DMS53 (cell line): ENCODE measurements at regions not wholly inside any gene's neighbourhood (a gene's known extent, or its start where the extent isn't known, plus 50 kb on each side); places are given as distances from the start of the nearest gene placed in this dataset.

Experiments
- DNase-seq: peaks from one replicate; lab custom pipeline; 2025; lab: John Stamatoyannopoulos, UW

GRCh38 chr2:6657136-6657535 is 208.6 kb downstream of the CMPK2 start:
- DNase-seq = no peak

- DNase-seq = no peak
These were observed 207.9 kb downstream of the CMPK2 start for GRCh38 chr2:6657855-6658254.

GRCh38 chr2:6664332-6665061 is 201.2 kb downstream of the CMPK2 start:
- DNase-seq = no peak

- no peak for DNase-seq
These were observed 200.3 kb downstream of the CMPK2 start for GRCh38 chr2:6665093-6666045.

GRCh38 chr2:6667326-6667725 is 198.4 kb downstream of the CMPK2 start:
- DNase-seq = no peak

DNA sequence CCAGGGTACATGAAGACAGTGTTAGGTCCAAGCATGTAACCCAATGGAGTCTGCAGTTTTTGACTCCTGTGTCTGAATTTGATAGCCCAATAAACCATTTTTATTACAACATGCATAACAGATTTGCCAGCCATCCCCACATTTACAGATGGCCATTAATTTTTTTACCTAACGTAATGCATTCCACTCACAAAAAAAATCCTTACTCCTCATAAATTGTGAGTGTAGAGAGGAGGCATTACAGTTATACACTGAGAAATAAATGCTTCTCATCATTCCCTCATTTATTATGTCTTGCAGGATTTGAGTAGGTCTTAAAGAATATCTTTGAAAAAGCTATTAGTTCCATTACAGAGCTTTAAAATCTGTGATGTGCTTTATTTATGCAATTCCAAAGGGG is 193.8 kb downstream of the CMPK2 start:
- no peak for DNase-seq

DNA sequence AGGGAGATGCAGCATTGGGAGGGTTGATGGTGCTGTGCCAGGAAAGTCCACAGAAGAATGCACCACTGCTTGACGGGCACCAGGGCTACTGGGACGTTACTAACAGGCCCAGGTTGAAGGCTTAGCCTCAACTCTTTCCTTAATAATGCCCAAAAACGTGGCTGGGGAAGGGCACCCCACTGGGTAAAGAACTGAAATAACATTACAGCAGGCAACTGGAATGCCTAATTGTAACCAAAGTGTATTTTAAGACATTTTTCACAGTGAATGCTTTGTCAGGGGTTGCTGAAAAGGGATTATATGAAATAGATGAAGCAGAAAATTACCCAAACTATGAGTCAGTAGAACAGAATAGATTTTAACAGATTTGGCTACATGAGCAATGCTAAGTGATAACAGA is 191.3 kb downstream of the CMPK2 start:
- DNase-seq = no peak

DNA sequence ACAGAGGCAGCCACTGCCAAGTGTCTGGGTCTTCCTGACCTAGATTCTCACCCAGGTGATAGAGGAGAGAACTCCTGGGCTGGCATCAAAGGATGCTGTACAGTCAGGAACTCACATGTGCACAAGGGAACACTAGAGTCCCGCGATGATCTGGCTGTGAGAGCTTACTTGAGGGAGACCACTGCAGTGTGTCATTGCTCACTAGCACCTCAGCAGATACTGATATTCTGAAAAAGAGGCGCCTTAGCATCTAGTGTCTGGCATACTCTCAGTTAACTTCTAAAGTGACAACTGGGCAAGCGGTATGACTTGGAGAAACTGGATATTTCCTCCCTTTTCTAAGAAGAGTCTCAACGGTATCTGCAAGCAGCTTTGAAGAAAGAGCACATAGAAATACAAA is 189.9 kb downstream of the CMPK2 start:
- no peak for DNase-seq

GRCh38 chr2:6676241-6676640 is 189.5 kb downstream of the CMPK2 start:
- DNase-seq = no peak

- no peak for DNase-seq
These were observed 188.9 kb downstream of the CMPK2 start for GRCh38 chr2:6676776-6677175.

DNA sequence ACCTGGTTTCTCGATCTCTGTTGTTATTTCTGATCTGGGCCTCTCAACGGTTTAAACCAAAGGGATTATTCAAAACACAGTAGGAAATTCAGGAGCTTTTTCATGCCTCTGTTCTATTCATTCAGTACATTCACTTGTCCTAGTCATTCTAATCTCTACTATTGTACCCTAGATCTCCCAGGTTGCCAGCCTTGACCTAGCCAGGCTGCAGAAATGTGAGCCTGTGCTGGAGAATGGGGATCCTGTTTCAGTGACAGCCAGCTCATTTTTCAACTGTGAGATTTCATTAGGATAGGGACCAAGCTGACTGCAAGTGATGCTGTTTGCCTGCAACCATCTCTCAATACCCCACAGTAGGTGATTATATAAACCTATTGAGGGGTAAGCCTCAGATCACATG is 186.2 kb downstream of the CMPK2 start:
- no peak for DNase-seq

GRCh38 chr2:6683516-6683915 is 182.2 kb downstream of the CMPK2 start:
- DNase-seq = no peak

DNA sequence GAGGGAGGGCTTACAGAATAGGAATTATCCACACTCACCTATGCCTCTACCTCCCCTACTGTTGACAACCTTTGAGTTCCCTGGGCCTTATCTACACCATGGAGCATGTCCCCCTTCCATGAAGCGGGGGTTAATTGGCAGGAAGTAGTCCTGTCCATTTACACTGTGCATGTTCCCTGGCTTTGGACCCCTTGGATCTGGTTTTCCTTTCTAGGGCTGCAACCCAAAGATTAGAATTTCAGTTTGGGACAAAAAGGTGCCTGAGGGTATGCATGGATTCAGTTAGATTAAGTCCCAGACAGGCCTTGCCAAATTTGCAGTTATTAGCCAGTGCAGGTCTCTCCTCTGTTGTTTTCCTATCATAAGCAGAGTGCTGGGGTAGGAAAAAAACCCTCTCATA is 180.3 kb downstream of the CMPK2 start:
- no peak for DNase-seq

- DNase-seq = no peak
These were observed 173.7 kb downstream of the CMPK2 start for GRCh38 chr2:6692056-6692455.

- no peak for DNase-seq
These were observed 172.9 kb downstream of the CMPK2 start for GRCh38 chr2:6692819-6693218.

DNA sequence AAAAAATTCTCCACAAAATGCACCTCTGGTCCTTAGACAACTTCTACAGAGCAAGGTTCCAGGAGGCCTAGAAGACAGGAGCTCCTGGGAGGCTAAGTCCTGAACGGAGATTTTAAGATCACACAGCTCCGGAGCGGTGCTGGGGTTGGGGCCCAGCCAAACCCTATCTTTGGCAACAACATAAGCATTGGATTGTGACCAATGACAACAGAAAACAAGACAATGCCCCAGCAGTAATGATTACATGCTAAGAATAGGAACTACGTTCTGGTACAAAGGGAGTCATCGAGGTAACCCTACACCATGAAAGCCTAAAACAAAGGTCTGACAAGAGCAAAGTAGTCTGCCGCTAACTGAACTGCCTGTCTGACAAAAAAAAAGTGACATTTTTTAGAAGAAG is 171.2 kb downstream of the CMPK2 start:
- DNase-seq = no peak

GRCh38 chr2:6700335-6700734 is 165.4 kb downstream of the CMPK2 start:
- no peak for DNase-seq

- peak; percentile 2 for DNase-seq
These were observed 161.6 kb downstream of the CMPK2 start for GRCh38 chr2:6704077-6704476.

- no peak for DNase-seq
These were observed 144.3 kb downstream of the CMPK2 start for GRCh38 chr2:6721395-6721794.

GRCh38 chr2:6722574-6722973 is 143.1 kb downstream of the CMPK2 start:
- DNase-seq = no peak

- DNase-seq = peak; percentile 6
These were observed 141.7 kb downstream of the CMPK2 start for GRCh38 chr2:6723865-6724604.

GRCh38 chr2:6724605-6725140 is 141.0 kb downstream of the CMPK2 start:
- DNase-seq = no peak
